HEK293 (cell line): ENCODE measurements at regions not wholly inside any gene's neighbourhood (a gene's known extent, or its start where the extent isn't known, plus 50 kb on each side); places are given as distances from the start of the nearest gene placed in this dataset.

Experiments
- ZNF175 ChIP-seq: fragments of 450-650 bp; formaldehyde crosslinking; IDR thresholded peaks from 2 replicates; pipeline ENCODE4 v1.5.1; 2016; ENCODE audit warnings: missing biosample characterization, missing genetic modification characterization
- ZNF18 ChIP-seq: fragments of 450-650 bp; formaldehyde crosslinking; IDR thresholded peaks from 2 replicates; pipeline ENCODE4 v1.5.1; 2016; ENCODE audit warnings: missing biosample characterization, missing genetic modification characterization
- ZNF23 ChIP-seq: fragments of 450-650 bp; formaldehyde crosslinking; IDR thresholded peaks from 2 replicates; pipeline ENCODE4 v1.5.1; 2016; ENCODE audit warnings: missing biosample characterization, missing genetic modification characterization, borderline replicate concordance
- ZNF274 ChIP-seq, 2 experiments: fragments of 200-500 bp in 1 of 2; fragments of 450-650 bp in 1 of 2; sonication (Bioruptor generic) in 1 of 2; formaldehyde crosslinking in 1 of 2; IDR thresholded peaks; 2 replicates each; pipeline versions ENCODE4 v1.5.1 to v1.6.1; 2014 to 2016; ENCODE audit warnings: borderline replicate concordance in 1 of 2, inconsistent platforms in 1 of 2, low read length in 1 of 2, missing biosample characterization in 1 of 2, missing genetic modification characterization in 1 of 2
- ZNF416 ChIP-seq: fragments of 450-650 bp; formaldehyde crosslinking; IDR thresholded peaks from 2 replicates; pipeline ENCODE4 v1.5.1; 2016; ENCODE audit warnings: missing biosample characterization, missing genetic modification characterization
- ZXDB ChIP-seq: fragments of 450-650 bp; formaldehyde crosslinking; IDR thresholded peaks from 2 replicates; pipeline ENCODE4 v1.5.1; 2016; ENCODE audit warnings: missing biosample characterization, missing genetic modification characterization
- TF ChIP-seq, protein P1 (sequence below): fragments of 450-650 bp; formaldehyde crosslinking; IDR thresholded peaks from 2 replicates; pipeline ENCODE4 v1.5.1; 2016; ENCODE audit warnings: missing biosample characterization, missing genetic modification characterization
- TF ChIP-seq, protein P2 (sequence below): fragments of 450-650 bp; formaldehyde crosslinking; IDR thresholded peaks from 2 replicates; pipeline ENCODE4 v1.5.1; 2016; ENCODE audit warnings: missing biosample characterization, missing genetic modification characterization, borderline replicate concordance
- TF ChIP-seq, protein P3 (sequence below): fragments of 450-650 bp; formaldehyde crosslinking; IDR thresholded peaks from 2 replicates; pipeline ENCODE4 v1.5.1; 2017; ENCODE audit warnings: missing biosample characterization, missing genetic modification characterization
- TF ChIP-seq, protein P4 (sequence below): fragments of 450-650 bp; formaldehyde crosslinking; IDR thresholded peaks from 2 replicates; pipeline ENCODE4 v1.5.1; 2016; ENCODE audit warnings: missing biosample characterization, missing genetic modification characterization

GRCh38 chr5:117131876-117132275 lies 557.3 kb upstream of the SEMA6A start:
- TF ChIP-seq, protein P1, sequence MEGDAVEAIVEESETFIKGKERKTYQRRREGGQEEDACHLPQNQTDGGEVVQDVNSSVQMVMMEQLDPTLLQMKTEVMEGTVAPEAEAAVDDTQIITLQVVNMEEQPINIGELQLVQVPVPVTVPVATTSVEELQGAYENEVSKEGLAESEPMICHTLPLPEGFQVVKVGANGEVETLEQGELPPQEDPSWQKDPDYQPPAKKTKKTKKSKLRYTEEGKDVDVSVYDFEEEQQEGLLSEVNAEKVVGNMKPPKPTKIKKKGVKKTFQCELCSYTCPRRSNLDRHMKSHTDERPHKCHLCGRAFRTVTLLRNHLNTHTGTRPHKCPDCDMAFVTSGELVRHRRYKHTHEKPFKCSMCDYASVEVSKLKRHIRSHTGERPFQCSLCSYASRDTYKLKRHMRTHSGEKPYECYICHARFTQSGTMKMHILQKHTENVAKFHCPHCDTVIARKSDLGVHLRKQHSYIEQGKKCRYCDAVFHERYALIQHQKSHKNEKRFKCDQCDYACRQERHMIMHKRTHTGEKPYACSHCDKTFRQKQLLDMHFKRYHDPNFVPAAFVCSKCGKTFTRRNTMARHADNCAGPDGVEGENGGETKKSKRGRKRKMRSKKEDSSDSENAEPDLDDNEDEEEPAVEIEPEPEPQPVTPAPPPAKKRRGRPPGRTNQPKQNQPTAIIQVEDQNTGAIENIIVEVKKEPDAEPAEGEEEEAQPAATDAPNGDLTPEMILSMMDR: no peak
- TF ChIP-seq ZNF23 (tag by site-specific recombination) (no peak), ZNF18 (tag by site-specific recombination) (no peak), ZNF416 (tag by site-specific recombination) (no peak), ZXDB (tag by site-specific recombination) (no peak), ZNF274 (IDR thresholded peaks at IDR 0.05; ENCODE audit: low read length) (no peak), ZNF274 (tag by site-specific recombination; IDR thresholded peaks at IDR 0.05; ENCODE audit: borderline replicate concordance) (no peak), ZNF175 (tag by site-specific recombination) (no peak)
- TF ChIP-seq, protein P2, sequence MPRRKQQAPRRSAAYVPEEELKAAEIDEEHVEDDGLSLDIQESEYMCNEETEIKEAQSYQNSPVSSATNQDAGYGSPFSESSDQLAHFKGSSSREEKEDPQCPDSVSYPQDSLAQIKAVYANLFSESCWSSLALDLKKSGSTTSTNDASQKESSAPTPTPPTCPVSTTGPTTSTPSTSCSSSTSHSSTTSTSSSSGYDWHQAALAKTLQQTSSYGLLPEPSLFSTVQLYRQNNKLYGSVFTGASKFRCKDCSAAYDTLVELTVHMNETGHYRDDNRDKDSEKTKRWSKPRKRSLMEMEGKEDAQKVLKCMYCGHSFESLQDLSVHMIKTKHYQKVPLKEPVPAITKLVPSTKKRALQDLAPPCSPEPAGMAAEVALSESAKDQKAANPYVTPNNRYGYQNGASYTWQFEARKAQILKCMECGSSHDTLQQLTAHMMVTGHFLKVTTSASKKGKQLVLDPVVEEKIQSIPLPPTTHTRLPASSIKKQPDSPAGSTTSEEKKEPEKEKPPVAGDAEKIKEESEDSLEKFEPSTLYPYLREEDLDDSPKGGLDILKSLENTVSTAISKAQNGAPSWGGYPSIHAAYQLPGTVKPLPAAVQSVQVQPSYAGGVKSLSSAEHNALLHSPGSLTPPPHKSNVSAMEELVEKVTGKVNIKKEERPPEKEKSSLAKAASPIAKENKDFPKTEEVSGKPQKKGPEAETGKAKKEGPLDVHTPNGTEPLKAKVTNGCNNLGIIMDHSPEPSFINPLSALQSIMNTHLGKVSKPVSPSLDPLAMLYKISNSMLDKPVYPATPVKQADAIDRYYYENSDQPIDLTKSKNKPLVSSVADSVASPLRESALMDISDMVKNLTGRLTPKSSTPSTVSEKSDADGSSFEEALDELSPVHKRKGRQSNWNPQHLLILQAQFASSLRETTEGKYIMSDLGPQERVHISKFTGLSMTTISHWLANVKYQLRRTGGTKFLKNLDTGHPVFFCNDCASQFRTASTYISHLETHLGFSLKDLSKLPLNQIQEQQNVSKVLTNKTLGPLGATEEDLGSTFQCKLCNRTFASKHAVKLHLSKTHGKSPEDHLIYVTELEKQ (tag by site-specific recombination): no peak
- TF ChIP-seq, protein P3, sequence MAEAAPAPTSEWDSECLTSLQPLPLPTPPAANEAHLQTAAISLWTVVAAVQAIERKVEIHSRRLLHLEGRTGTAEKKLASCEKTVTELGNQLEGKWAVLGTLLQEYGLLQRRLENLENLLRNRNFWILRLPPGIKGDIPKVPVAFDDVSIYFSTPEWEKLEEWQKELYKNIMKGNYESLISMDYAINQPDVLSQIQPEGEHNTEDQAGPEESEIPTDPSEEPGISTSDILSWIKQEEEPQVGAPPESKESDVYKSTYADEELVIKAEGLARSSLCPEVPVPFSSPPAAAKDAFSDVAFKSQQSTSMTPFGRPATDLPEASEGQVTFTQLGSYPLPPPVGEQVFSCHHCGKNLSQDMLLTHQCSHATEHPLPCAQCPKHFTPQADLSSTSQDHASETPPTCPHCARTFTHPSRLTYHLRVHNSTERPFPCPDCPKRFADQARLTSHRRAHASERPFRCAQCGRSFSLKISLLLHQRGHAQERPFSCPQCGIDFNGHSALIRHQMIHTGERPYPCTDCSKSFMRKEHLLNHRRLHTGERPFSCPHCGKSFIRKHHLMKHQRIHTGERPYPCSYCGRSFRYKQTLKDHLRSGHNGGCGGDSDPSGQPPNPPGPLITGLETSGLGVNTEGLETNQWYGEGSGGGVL: no peak
- TF ChIP-seq, protein P4, sequence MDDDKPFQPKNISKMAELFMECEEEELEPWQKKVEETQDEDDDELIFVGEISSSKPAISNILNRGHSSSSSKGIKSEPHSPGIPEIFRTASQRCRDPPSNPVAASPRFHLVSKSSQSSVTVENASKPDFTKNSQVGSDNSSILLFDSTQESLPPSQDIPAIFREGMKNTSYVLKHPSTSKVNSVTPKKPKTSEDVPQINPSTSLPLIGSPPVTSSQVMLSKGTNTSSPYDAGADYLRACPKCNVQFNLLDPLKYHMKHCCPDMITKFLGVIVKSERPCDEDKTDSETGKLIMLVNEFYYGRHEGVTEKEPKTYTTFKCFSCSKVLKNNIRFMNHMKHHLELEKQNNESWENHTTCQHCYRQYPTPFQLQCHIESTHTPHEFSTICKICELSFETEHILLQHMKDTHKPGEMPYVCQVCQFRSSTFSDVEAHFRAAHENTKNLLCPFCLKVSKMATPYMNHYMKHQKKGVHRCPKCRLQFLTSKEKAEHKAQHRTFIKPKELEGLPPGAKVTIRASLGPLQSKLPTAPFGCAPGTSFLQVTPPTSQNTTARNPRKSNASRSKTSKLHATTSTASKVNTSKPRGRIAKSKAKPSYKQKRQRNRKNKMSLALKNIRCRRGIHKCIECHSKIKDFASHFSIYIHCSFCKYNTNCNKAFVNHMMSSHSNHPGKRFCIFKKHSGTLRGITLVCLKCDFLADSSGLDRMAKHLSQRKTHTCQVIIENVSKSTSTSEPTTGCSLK (tag by site-specific recombination): no peak
